Stimulated activated CD4-positive, alpha-beta T cell treated with anti-CD3 and anti-CD28 coated beads, Interleukin-15, amount 100 ng/mL, for 48 hours (primary cell): ENCODE measurements at regions not wholly inside any gene's neighbourhood (a gene's known extent, or its start where the extent isn't known, plus 50 kb on each side); places are given as distances from the start of the nearest gene placed in this dataset.

ENCODE experiments used
- DNase-seq, 2 donors: peaks; one replicate each; pipeline ENCODE4 v3.0.0-alpha.2; 2020; ENCODE audit warnings: low read depth in 2 of 2

GRCh38 chr11:115860246-115860645, 356.0 kb upstream of the CADM1 start:
- DNase-seq, result no peak

GRCh38 chr11:115848611-115849010, 344.4 kb upstream of the CADM1 start:
- no peak for DNase-seq

DNA sequence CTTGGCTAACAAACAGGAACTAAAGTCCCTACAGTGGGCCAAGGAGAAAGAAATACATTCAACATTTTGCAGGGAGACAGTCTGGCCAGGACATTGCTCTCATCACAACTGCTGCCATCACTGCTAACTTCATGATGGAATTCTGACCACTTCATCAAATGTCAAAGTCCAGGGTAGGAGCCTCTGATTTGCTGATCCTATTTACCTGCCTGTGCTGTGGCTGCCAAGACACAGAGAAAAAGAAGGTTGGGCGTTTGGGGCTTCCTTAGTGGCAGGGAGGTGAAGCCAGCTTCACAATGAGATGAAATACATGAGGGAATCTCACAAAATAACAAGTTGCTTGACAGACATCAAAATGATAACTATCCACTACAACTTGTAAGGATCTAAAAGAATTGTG, 343.9 kb upstream of the CADM1 start:
- no peak for DNase-seq

DNA sequence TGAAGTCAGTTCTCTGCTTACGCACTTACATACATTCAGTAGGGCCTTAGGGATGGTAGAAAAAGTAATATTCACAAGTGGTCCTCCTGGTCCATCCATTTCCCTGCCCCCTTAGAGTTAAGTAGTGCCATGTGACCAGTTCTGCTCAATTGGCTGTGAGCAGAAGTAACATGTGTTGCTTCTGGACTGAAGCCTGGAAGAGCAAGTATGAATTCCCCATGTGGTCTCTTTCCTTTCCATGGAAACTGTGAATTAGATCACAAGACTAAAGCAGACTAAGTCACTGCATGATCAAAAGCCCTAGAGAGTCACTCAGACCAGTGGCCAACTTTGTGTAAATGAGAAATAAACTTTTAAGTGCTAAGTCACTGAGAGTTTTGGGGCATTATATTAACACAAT, 341.7 kb upstream of the CADM1 start:
- no peak for DNase-seq

GRCh38 chr11:115843685-115844084, 339.5 kb upstream of the CADM1 start:
- no peak for DNase-seq

DNA sequence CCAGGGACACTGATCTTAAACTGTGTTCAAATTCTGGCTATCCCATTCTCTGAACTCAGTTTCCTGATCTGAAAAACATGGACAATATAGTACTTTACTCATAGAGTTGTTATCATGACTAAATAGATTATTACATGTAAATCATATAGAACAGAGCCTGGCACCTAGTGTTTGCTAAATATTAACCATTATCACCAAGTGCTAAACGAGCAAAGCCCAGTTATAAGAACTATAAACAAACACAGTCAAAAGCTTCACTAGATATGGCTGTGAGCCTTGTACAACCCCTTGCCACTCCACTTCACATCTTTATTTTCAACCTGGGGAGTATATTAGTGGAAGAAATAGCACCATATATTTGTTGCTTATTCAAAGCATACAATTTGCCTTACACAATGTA, 338.9 kb upstream of the CADM1 start:
- DNase-seq, result no peak

- DNase-seq, result no peak
These were observed 315.8 kb upstream of the CADM1 start for GRCh38 chr11:115820026-115820425.

DNA sequence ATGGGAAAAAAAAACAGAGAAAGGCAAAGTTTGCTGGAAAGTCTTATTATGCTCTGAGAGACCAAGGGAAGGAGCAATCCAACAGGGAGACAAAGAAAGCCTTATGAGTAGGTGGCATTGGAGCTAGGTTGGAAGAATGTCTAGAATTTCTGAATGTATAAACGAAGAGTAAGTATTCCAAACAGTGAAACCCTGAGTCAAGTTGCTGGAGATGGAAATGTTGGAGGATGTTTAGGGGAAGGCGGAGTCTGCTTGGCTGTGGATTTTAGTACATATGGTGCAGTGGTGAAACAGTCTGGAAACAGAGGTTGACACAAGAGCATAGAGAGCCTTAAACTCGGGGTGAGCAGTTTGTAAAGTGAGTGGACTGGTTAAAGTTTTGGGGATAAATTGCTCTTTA, 314.8 kb upstream of the CADM1 start:
- DNase-seq, result no peak

- DNase-seq, result no peak
These were observed 313.7 kb upstream of the CADM1 start for GRCh38 chr11:115817844-115818468.

DNA sequence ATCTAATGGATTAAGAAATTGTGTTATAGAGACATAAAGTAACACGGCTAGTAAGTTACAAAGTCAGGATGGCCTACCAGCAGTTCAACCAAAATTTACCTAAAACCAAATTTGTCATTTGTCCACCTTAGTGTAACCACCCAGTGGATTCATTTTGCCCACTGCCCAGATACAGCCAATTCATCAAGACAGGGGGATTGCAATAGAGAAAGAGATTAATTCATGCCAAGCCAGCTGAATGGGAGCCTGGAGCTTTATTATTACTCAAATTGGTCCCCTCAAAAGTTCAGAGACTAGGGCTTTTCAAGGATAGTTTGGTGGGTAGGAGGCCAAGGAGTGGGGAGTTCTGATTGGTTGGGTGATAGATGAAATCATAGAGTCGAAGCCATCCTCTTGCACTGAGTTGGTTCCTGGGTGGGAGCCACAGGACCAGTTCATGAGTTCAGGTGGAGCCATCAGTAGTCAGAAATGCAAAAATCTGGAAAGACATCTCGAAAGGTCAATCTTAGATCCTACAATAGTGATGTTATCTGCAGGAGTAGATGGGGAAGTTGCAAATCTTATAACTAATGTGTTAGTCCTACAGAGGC, 304.2 kb upstream of the CADM1 start:
- no peak for DNase-seq

DNA sequence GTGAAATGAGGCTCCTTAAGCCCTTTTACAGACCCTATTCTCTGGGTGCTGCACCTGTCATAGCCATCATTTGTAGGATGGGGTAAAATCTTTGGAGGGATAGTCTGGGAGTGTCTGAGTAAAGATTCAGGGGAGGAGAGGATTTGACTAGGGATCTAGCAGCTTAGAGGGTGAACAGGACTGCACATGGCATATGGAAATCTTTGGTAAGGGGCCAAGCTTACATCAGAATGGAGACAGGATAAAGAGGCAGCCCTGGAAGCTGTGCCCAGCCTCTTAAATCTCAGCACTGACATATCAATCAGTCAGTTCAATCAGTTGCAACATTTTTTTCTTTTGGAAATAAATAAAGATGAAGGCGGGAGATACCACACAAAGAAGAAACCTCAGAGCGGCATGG, 301.8 kb upstream of the CADM1 start:
- no peak for DNase-seq

GRCh38 chr11:115803073-115803740, 299.0 kb upstream of the CADM1 start:
- no peak for DNase-seq

DNA sequence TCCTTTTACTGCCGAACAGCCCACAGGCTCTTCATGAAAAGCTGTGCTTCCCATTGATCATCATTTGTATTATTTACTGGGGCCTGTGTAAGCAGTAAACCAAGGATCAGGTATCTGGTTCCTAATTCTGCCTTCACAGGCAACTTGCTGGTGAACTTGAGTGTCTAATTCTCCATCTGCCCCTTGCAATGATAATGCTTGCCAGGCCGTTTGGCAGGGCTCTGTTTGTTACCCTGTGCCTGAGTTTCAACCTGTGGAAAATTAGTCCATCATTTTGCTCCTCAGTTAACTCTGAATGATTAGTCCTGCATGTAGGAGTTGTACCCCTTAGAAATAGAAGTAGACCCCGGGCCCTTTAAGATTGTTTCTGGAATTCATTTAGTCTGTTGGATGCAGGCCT, 298.4 kb upstream of the CADM1 start:
- DNase-seq, result no peak

DNA sequence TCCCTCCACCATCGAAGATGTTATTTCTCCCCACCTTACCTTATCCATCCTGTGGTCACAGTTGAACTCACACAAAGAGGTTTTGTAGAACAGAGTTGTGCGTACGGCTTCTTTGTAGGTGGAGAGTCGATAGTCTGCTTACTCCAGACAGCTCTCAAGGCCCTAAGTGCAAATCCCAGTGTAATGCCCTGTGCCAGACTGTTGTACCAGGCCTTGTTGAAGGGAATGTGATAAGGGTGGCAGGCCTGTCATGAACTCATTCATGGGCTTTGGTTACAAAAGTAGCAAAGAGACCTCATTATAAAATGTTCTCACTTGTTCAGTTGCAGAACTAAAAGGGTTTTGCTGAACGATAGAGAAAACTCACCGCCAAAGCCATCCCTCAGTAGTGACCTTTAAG, 288.7 kb upstream of the CADM1 start:
- no peak for DNase-seq

DNA sequence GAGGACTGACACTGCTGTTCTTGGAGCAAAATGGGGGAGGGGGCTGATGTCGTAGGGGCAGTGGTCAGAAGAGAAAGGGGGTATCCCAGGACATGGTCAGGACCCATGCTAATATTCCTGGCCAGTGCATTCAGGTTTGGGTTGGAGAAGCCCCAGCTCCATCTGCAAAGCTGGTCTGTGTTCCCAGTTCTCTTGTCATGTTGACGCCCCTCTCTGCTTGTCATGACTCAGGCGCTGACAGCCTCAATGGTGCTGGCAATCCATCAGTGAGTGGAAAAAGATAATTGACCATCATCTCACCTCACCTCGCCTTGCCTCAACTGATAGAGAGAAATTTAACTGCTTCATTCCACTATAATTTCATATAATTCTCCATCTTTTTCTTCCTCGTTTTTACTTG, 283.1 kb upstream of the CADM1 start:
- no peak for DNase-seq

GRCh38 chr11:115784796-115785521, 280.7 kb upstream of the CADM1 start:
- no peak for DNase-seq

DNA sequence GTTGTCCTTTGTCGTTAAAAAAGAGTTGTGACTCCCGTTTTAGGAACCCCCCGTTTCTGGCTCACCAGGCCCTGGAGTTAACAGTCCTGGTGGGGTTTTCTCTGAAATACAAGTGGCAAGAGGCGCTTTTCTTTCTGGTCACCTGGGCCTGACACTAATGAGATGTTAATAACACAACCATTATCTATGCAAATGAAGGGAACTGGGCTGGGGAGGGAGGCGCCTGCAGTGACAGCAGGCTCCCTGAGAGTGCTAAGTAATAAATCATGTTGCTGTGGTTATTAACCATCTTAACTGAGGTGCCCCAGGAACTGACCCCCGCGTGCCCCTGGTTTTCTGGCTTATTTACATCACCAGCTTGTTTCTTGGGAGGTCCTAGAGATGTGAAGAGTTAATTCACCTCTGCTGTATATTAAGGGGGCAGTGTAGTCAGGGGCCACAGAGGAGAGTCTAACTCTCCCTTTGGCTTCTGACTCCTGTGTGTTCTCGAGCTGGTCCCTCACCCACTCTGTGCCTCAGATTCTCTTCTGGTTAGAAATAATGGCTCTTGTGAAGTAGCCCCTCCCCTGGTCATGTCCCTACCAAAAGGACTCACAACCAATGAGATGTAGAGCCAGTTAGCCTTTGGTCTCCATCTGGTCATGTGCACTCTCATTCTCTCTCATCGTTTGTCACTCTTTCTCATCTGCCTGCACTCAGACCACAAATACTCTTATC, 276.6 kb upstream of the CADM1 start:
- DNase-seq, result no peak

DNA sequence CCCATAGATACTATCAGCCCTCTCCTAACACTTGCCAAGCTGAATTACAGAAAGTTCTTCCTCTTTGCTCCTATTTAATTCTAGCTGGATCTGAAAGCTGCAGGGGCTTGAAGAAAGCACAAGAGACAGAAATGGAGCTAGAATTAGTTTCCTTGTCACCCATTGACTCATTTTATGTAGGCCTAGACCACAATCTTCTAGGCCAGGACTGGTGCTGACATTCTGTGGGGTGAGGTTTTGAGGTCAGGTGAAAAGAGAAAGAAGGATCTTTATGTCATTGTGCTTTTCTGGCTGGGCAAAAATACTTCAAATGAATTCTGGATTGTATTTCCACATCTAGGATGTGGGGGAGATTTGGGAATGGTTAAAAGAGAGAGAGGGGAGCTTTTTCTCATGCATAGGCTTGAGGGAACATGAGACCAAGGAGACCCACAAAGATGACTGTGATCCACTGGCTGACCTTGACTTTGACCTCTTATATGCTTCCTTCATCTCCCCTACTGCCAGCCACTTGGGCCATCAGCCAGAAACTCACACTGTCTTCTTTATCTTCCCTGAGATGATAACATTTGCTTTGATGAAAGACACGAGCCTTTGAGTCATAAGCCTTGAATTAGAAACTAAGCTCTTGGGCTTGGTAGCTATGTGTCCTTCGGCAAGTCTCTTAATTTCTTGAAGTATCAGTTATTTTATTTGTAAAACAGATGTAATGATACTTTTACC, 274.9 kb upstream of the CADM1 start:
- DNase-seq, result no peak

DNA sequence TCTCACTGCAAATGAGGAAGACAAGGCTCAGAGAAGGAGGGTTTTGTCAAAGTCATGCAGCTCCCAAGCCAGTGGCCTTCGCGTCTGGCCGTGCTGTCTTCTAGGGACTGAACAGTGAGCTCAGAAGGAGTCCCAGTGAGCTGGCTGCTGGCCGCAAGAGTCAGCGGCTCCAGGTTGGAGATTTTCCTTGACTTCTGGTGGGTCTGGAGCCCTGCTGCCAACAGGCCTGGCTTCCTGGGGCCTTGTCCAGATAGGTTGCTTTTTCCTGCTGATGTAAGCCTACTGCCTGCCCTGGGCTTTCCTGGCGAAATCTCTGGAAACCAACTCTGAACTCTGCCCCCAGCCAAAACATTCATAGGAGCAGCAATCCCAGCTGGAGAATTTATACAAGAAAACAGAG, 272.7 kb upstream of the CADM1 start:
- DNase-seq, result no peak

- DNase-seq, result no peak
These were observed 271.6 kb upstream of the CADM1 start for GRCh38 chr11:115775846-115776245.

- DNase-seq, result no peak
These were observed 270.5 kb upstream of the CADM1 start for GRCh38 chr11:115774756-115775155.

GRCh38 chr11:115769891-115770290, 265.7 kb upstream of the CADM1 start:
- no peak for DNase-seq
